ENCODE measurements at regions not wholly inside any gene's neighbourhood (a gene's known extent, or its start where the extent isn't known, plus 50 kb on each side); places are given as distances from the start of the nearest gene placed in this dataset.

DNA sequence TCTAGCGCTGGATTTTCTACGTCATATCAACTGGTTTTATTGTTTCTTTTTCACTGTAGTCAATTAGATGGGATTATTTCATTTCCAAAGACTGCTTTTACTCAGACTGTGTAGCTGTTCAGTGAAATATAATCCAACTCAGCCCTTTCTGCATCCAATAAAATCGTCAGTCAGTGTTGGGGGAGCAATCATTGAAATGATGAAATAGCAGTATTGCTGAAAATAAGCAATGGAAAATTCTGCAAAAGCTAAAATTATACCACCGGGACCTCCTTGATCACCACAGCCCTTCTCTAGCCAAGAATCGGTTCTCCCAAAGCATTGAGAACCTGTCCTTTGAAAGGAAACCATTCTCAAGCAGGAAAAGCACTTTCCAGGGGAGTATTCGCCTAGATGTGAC, 243.1 kb upstream of the TENM3 start:
- TF ChIP-seq, protein P1, sequence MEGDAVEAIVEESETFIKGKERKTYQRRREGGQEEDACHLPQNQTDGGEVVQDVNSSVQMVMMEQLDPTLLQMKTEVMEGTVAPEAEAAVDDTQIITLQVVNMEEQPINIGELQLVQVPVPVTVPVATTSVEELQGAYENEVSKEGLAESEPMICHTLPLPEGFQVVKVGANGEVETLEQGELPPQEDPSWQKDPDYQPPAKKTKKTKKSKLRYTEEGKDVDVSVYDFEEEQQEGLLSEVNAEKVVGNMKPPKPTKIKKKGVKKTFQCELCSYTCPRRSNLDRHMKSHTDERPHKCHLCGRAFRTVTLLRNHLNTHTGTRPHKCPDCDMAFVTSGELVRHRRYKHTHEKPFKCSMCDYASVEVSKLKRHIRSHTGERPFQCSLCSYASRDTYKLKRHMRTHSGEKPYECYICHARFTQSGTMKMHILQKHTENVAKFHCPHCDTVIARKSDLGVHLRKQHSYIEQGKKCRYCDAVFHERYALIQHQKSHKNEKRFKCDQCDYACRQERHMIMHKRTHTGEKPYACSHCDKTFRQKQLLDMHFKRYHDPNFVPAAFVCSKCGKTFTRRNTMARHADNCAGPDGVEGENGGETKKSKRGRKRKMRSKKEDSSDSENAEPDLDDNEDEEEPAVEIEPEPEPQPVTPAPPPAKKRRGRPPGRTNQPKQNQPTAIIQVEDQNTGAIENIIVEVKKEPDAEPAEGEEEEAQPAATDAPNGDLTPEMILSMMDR (IDR thresholded peaks at IDR 0.05; ENCODE audit: low read depth, low read length, missing control alignments) = no peak
- H3K4me3 ChIP-seq (replicated peaks; ENCODE audit: low read depth, low read length) = no peak overlapping the region
- DNase-seq (ENCODE audit: extremely low read depth, low read depth) = no peak

DNA sequence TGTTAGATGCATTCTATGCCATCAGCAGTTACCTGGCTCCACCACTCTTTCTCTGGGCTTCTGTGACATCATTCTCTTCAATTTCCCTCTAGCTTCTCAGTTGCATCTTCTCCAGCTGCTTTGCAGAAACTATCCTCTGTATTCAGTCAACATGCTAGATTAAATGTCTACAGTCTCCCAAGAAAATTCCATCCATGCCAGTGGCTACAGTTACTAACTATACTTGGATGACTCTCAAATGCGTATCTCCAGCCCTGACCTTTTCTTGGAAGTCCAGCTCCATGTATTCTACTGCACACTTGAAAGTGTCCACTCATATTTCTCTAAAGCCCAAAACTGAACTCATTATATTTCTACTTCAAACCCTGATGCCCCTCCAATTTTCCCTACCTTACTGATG, 232.3 kb upstream of the TENM3 start:
- no peak for DNase-seq (ENCODE audit: extremely low read depth, low read depth)
- TF ChIP-seq, protein P1 (IDR thresholded peaks at IDR 0.05; ENCODE audit: low read depth, low read length, missing control alignments) = no peak
- H3K4me3 ChIP-seq (replicated peaks; ENCODE audit: low read depth, low read length) = no peak overlapping the region

DNA sequence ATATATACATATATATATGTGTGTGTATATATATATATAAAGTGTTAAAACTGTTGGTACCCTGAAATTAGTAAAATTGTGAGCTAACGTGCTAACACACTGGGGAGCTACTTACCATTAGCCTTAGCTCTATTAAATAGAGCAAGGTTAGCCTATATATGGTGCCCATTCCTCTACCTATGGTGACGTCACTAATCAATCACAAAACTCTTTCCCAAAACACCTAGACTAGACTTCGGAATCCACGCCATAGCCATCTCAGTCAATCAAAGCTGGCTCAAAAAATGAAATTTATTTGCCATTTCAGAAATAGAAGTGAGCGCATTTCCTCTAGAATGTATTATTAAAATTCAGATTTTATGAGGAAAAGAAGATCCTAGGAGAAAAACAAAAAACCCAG, 229.0 kb upstream of the TENM3 start:
- DNase-seq (ENCODE audit: extremely low read depth, low read depth) = no peak
- TF ChIP-seq, protein P1 (IDR thresholded peaks at IDR 0.05; ENCODE audit: low read depth, low read length, missing control alignments) = no peak
- H3K4me3 ChIP-seq (replicated peaks; ENCODE audit: low read depth, low read length) = no peak overlapping the region

DNA sequence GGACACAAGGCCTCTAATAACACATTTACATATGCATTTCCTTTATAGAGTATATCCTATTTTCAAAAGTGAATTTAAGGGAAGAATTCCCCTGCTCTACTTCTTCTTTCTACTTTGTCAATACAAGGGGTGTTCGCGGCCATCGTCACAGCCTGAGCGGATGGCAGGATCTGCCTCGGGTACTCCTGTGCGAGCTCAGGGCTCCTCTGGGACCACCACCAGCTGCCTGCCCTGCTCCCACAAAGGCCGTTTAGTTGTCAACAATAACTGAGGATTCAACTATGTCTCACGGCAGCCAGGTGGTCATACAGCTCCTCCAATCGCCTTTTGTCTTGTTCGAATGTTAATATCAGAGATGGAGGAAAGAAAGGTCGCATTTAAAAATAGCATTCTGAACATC, 228.2 kb upstream of the TENM3 start:
- DNase-seq (ENCODE audit: extremely low read depth, low read depth) = no peak
- no peak overlapping the region for H3K4me3 ChIP-seq (replicated peaks; ENCODE audit: low read depth, low read length)
- TF ChIP-seq, protein P1 (IDR thresholded peaks at IDR 0.05; ENCODE audit: low read depth, low read length, missing control alignments) = no peak

DNA sequence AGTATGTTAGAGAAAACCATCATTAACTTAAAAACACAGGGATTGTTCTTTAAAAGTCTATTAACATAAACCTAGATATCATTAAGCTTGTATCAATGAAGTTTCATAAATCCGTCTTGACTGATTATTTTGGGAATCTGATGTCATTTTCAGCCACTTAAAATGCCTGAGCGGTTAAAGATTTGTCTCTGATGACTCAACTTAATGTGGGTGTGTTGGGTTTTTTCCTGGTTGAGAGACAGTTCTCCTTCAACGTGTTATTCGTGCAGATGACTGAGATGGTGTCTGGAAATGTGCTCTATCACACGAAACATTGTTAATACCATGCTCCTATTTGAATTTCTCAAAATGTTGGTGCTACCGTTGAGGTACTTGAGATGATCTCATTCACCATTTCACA, 227.3 kb upstream of the TENM3 start:
- TF ChIP-seq, protein P1 (IDR thresholded peaks at IDR 0.05; ENCODE audit: low read depth, low read length, missing control alignments) = no peak
- H3K4me3 ChIP-seq (replicated peaks; ENCODE audit: low read depth, low read length) = no peak overlapping the region
- DNase-seq (ENCODE audit: extremely low read depth, low read depth) = no peak

DNA sequence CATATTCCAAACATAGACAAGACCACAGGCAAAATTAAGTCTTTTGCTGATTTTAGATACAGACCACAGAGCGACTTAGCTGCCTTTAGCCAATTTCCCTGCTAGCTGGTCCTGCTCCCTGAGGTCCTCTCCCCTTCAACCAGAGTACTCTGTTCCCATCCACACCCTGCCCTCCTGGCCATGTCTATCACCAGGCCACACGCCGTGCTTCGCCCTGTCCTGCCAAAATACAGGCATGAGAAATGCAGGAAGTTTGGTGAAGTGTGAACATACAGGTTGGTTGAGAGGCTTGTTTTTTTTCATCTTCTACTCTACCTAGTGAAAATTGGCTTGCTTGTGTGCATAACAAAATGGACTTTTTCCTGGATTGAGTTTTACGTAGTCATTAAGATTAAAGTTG, 226.2 kb upstream of the TENM3 start:
- no peak overlapping the region for H3K4me3 ChIP-seq (replicated peaks; ENCODE audit: low read depth, low read length)
- TF ChIP-seq, protein P1 (IDR thresholded peaks at IDR 0.05; ENCODE audit: low read depth, low read length, missing control alignments) = no peak
- no peak for DNase-seq (ENCODE audit: extremely low read depth, low read depth)

DNA sequence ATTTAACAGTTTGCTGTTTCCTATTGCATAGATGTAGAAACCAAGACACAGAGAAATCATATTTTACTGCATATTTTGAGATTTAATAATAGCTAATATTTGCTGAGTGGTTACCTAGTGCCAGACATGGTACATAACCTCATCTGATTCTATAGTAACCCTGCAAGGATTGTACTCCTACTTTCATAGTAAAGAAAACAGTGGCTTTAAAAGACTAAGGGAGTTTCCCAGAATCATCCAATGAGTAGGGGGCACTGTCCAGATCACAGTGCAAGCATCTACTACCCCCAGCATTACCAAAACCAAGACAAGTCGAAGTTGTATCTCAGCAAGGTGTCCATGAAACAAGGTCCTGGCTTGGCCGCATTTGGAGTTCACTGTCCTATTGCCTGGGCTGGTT, 224.5 kb upstream of the TENM3 start:
- DNase-seq (ENCODE audit: extremely low read depth, low read depth) = no peak
- no peak overlapping the region for H3K4me3 ChIP-seq (replicated peaks; ENCODE audit: low read depth, low read length)
- TF ChIP-seq, protein P1 (IDR thresholded peaks at IDR 0.05; ENCODE audit: low read depth, low read length, missing control alignments) = no peak

All from HFF-Myc (cell line).